OCI-LY7 (cell line): ENCODE measurements at regions not wholly inside any gene's neighbourhood (a gene's known extent, or its start where the extent isn't known, plus 50 kb on each side); places are given as distances from the start of the nearest gene placed in this dataset.

Experiments used
- BruUV-seq: library from RNA; stranded (reverse); fragments of 400-500 nt; replicated peaks from 2 replicates; lab custom pipeline; 2021; lab: Mats Ljungman, UMichigan
- CTCF ChIA-PET: fragments of 300-600 bp; sonication (Branson Sonifier 250); formaldehyde crosslinking; loops from one replicate; lab custom pipeline; 2022; ENCODE audit warnings: antibody characterized with exemption; ENCODE audit not compliant: unreplicated experiment; lab: Charles Lee
- POLR2A ChIA-PET: fragments of 300-600 bp; sonication (Branson Sonifier 250); formaldehyde crosslinking; loops from one replicate; lab custom pipeline; 2022; ENCODE audit warnings: antibody characterized with exemption; lab: Charles Lee
- DNase-seq: peaks from one replicate; pipeline ENCODE4 v3.0.0-alpha.2; 2015; ENCODE audit warnings: low spot score
- H2AFZ ChIP-seq: fragments of 200-600 bp; sonication (generic), shearing (Covaris generic); 2 replicates; pipeline ENCODE4 v1.6.1; 2014; ENCODE audit warnings: mild to moderate bottlenecking, antibody characterized with exemption, low read length, moderate library complexity
- H3K27ac ChIP-seq: fragments of 200-600 bp; sonication (generic); 2 replicates; pipeline ENCODE4 v1.5.1; 2014; ENCODE audit warnings: mixed run types, low read depth, mild to moderate bottlenecking, moderate library complexity, low read length, inconsistent platforms; ENCODE audit not compliant: poor library complexity, severe bottlenecking
- H3K36me3 ChIP-seq: fragments of 200-600 bp; sonication (generic); 2 replicates; pipeline ENCODE4 v1.6.1; 2014; ENCODE audit warnings: mild to moderate bottlenecking, antibody characterized with exemption, low read length, moderate library complexity, mixed read lengths; ENCODE audit not compliant: insufficient read depth
- H3K4me1 ChIP-seq: fragments of 200-600 bp; sonication (generic); 2 replicates; pipeline ENCODE4 v1.5.1; 2014; ENCODE audit warnings: mild to moderate bottlenecking, low read length; ENCODE audit not compliant: insufficient read depth, poor library complexity, severe bottlenecking
- H3K4me2 ChIP-seq: fragments of 200-600 bp; sonication (generic); 2 replicates; pipeline ENCODE4 v1.6.1; 2014; ENCODE audit warnings: mild to moderate bottlenecking, low read length
- H3K4me3 ChIP-seq: fragments of 200-600 bp; sonication (generic); 2 replicates; pipeline ENCODE4 v1.5.1; 2014; ENCODE audit warnings: mild to moderate bottlenecking, low read depth, low read length; ENCODE audit not compliant: poor library complexity, severe bottlenecking
- H3K79me2 ChIP-seq: fragments of 200-600 bp; sonication (generic); 2 replicates; pipeline ENCODE4 v1.6.1; 2016; ENCODE audit warnings: low read depth, mild to moderate bottlenecking, low read length, moderate library complexity, mixed read lengths; ENCODE audit not compliant: insufficient read depth
- H3K9me2 ChIP-seq: fragments of 200-600 bp; sonication (generic); 2 replicates; pipeline ENCODE4 v1.6.1; 2016; ENCODE audit warnings: mild to moderate bottlenecking, low read length, mixed read lengths; ENCODE audit not compliant: insufficient read depth
- H3K9me3 ChIP-seq: fragments of 200-600 bp; sonication (generic); 2 replicates; pipeline ENCODE4 v1.6.1; 2014; ENCODE audit warnings: mild to moderate bottlenecking, mixed run types, low read length, mixed read lengths
- H4K20me1 ChIP-seq: fragments of 200-600 bp; sonication (generic); 2 replicates; pipeline ENCODE4 v1.6.1; 2014; ENCODE audit warnings: mild to moderate bottlenecking, antibody characterized with exemption, low read length, moderate library complexity, mixed read lengths; ENCODE audit not compliant: insufficient read depth
- CTCF ChIP-seq: fragments of 200-600 bp; sonication (generic); conservative IDR thresholded peaks from 2 replicates; pipeline ENCODE4 v1.5.1; 2014; ENCODE audit warnings: mild to moderate bottlenecking, antibody characterized with exemption, low read length, moderate library complexity, mixed read lengths
- EZH2phosphoT487 ChIP-seq: fragments of 200-600 bp; sonication (generic); IDR thresholded peaks from 2 replicates; pipeline ENCODE4 v1.6.1; 2018; ENCODE audit warnings: low read depth, borderline replicate concordance, mild to moderate bottlenecking, mixed run types, antibody characterized with exemption, low read length, moderate library complexity, mixed read lengths
- intact Hi-C: fragments of 100-400 bp; cut with micrococcal nuclease; formaldehyde crosslinking; loops from one replicate; pipeline ENCODE4 v1.10.0; 2022; ENCODE audit not compliant: unreplicated experiment

- ChIA-PET POLR2A (no interaction called here), CTCF (no interaction called here)
- H3K27ac ChIP-seq: no peak overlapping the region
- TF ChIP-seq EZH2phosphoT487 (no peak), CTCF (no peak)
- no peak for DNase-seq
- no peaks in the 10 kb centered on the region for H3K36me3 ChIP-seq
- no peaks in the 10 kb centered on the region for H4K20me1 ChIP-seq
- H3K4me1 ChIP-seq: no peaks in the 10 kb centered on the region
- intact Hi-C loops: no loop called here
- no peak overlapping the region for H3K4me3 ChIP-seq
- no peaks in the 10 kb centered on the region for H3K9me3 ChIP-seq
- H3K4me2 ChIP-seq: no peak overlapping the region
- no peaks in the 10 kb centered on the region for H3K9me2 ChIP-seq
- H2AFZ ChIP-seq: no peak overlapping the region
- H3K79me2 ChIP-seq: no peaks in the 10 kb centered on the region
- no TSS peak for BruUV-seq
Observed at GRCh38 chr1:100626397-100626796, 88.5 kb downstream of the GPR88 start.

GRCh38 chr1:100627054-100627716 lies 89.2 kb downstream of the GPR88 start:
- BruUV-seq: no TSS peak
- H3K4me3 ChIP-seq: no peak overlapping the region
- no peaks in the 10 kb centered on the region for H4K20me1 ChIP-seq
- intact Hi-C loops: no loop called here
- DNase-seq: no peak
- CTCF ChIA-PET: no interaction called here
- H3K9me3 ChIP-seq: no peaks in the 10 kb centered on the region
- H3K4me1 ChIP-seq: no peaks in the 10 kb centered on the region
- no peaks in the 10 kb centered on the region for H3K79me2 ChIP-seq
- no peak overlapping the region for H3K4me2 ChIP-seq
- H3K9me2 ChIP-seq: no peaks in the 10 kb centered on the region
- TF ChIP-seq CTCF (no peak), EZH2phosphoT487 (no peak)
- H2AFZ ChIP-seq: no peak overlapping the region
- H3K36me3 ChIP-seq: no peaks in the 10 kb centered on the region
- H3K27ac ChIP-seq: no peak overlapping the region
- POLR2A ChIA-PET: interaction anchor here (0.5 to 1.0 kb wide), 3 partner anchors 32 to 61 kb away, joined by 3 read pairs; no protein-coding TSS in a partner anchor

- CTCF ChIA-PET: no interaction called here
- no peak for DNase-seq
- intact Hi-C loops: no loop called here
- no peak overlapping the region for H2AFZ ChIP-seq
- H3K9me3 ChIP-seq: no peaks in the 10 kb centered on the region
- no peak overlapping the region for H3K4me3 ChIP-seq
- POLR2A ChIA-PET: interaction anchor here (0.5 to 1.0 kb wide), 5 partner anchors 8 to 143 kb away, joined by 3 read pairs; no protein-coding TSS in a partner anchor
- BruUV-seq: no TSS peak
- no peak for TF ChIP-seq EZH2phosphoT487
- TF ChIP-seq CTCF: no peak
- no peaks in the 10 kb centered on the region for H3K79me2 ChIP-seq
- no peaks in the 10 kb centered on the region for H3K4me1 ChIP-seq
- no peak overlapping the region for H3K27ac ChIP-seq
- H3K36me3 ChIP-seq: no peaks in the 10 kb centered on the region
- no peaks in the 10 kb centered on the region for H4K20me1 ChIP-seq
- no peak overlapping the region for H3K4me2 ChIP-seq
- no peaks in the 10 kb centered on the region for H3K9me2 ChIP-seq
Observed at GRCh38 chr1:100627936-100628335, 90.0 kb downstream of the GPR88 start.
